GM23338 (cell line): ENCODE measurements at regions not wholly inside any gene's neighbourhood (a gene's known extent, or its start where the extent isn't known, plus 50 kb on each side); places are given as distances from the start of the nearest gene placed in this dataset.

Experiments used
- ATAC-seq: fragments of 200-7000 bp; cut with Tn5 transposase; 3 replicates; pipeline ENCODE4 v1.9.1; 2020
- DNase-seq: peaks from one replicate; pipeline ENCODE4 v3.0.0-alpha.2; 2015; ENCODE audit warnings: low spot score
- H2AFZ ChIP-seq: fragments of 200-600 bp; sonication (generic); 2 replicates; pipeline ENCODE4 v1.8.0; 2016; ENCODE audit warnings: antibody characterized with exemption, mild to moderate bottlenecking, moderate library complexity
- H3F3A ChIP-seq: fragments of 200-600 bp; sonication (generic); replicated peaks from 2 replicates; pipeline ENCODE4 v1.8.0; 2017; ENCODE audit warnings: antibody characterized with exemption, mixed run types, low read depth
- H3K27ac ChIP-seq: fragments of 200-600 bp; sonication (generic); 2 replicates; pipeline ENCODE4 v1.6.1; 2016; ENCODE audit warnings: low read depth
- H3K27me3 ChIP-seq: fragments of 200-600 bp; sonication (generic); 2 replicates; pipeline ENCODE4 v1.8.0; 2016; ENCODE audit warnings: mild to moderate bottlenecking, mixed run types, moderate library complexity; ENCODE audit not compliant: insufficient read depth
- H3K36me3 ChIP-seq: fragments of 200-600 bp; sonication (generic); 2 replicates; pipeline ENCODE4 v1.8.0; 2016; ENCODE audit warnings: mild to moderate bottlenecking; ENCODE audit not compliant: insufficient read depth
- H3K4me1 ChIP-seq: fragments of 200-600 bp; sonication (generic); 2 replicates; pipeline ENCODE4 v1.8.0; 2016; ENCODE audit warnings: mild to moderate bottlenecking, moderate library complexity; ENCODE audit not compliant: insufficient read depth
- H3K4me2 ChIP-seq: fragments of 200-600 bp; sonication (generic); 2 replicates; pipeline ENCODE4 v1.7.1; 2017; ENCODE audit warnings: mixed run types
- H3K4me3 ChIP-seq: fragments of 200-600 bp; sonication (generic); 2 replicates; pipeline ENCODE4 v1.6.1; 2016; ENCODE audit warnings: mixed run types
- H3K79me2 ChIP-seq: fragments of 200-600 bp; sonication (generic); replicated peaks from 2 replicates; pipeline ENCODE4 v1.8.0; 2017; ENCODE audit warnings: mild to moderate bottlenecking; ENCODE audit not compliant: insufficient read depth
- H3K9me2 ChIP-seq: fragments of 200-600 bp; sonication (generic); 2 replicates; pipeline ENCODE4 v1.8.0; 2017; ENCODE audit not compliant: insufficient read depth
- H4K20me1 ChIP-seq: fragments of 200-600 bp; sonication (generic); replicated peaks from 2 replicates; pipeline ENCODE4 v1.8.0; 2017; ENCODE audit warnings: mild to moderate bottlenecking; ENCODE audit not compliant: insufficient read depth
- H3K27ac Mint-ChIP-seq: 2 replicates; pipeline ENCODE4 v1.8.0; 2020; ENCODE audit warnings: inconsistent platforms, mild to moderate bottlenecking, moderate library complexity, mixed read lengths
- H3K27me3 Mint-ChIP-seq: 3 replicates; pipeline ENCODE4 v1.8.0; 2022; ENCODE audit warnings: low read depth, mild to moderate bottlenecking, moderate library complexity, mixed read lengths, inconsistent platforms; ENCODE audit not compliant: insufficient read depth, poor library complexity
- H3K36me3 Mint-ChIP-seq: 3 replicates; pipeline ENCODE4 v1.8.0; 2021; ENCODE audit warnings: low read depth, mild to moderate bottlenecking, inconsistent platforms, moderate library complexity, mixed read lengths
- H3K4me1 Mint-ChIP-seq: 3 replicates; pipeline ENCODE4 v1.8.0; 2020; ENCODE audit warnings: mild to moderate bottlenecking, inconsistent platforms, mixed read lengths
- H3K4me3 Mint-ChIP-seq: 3 replicates; pipeline ENCODE4 v1.8.0; 2021; ENCODE audit warnings: moderate library complexity, mild to moderate bottlenecking, inconsistent platforms, mixed read lengths
- H3K9me3 Mint-ChIP-seq: 3 replicates; pipeline ENCODE4 v1.8.0; 2020; ENCODE audit warnings: moderate library complexity, mild to moderate bottlenecking, inconsistent platforms, mixed read lengths
- CREB1 ChIP-seq: fragments of 250-450 bp; sonication (Bioruptor Pico); IDR thresholded peaks from 2 replicates; pipeline ENCODE4 v1.5.0; 2020; ENCODE audit warnings: low read depth, mild to moderate bottlenecking, moderate library complexity
- EZH2 ChIP-seq: fragments of 200-600 bp; sonication (generic); IDR thresholded peaks from one replicate; pipeline ENCODE4 v1.8.0; 2017; ENCODE audit warnings: antibody characterized with exemption, mild to moderate bottlenecking, low read depth; ENCODE audit not compliant: unreplicated experiment
- EZH2phosphoT487 ChIP-seq: fragments of 200-600 bp; sonication (generic); IDR thresholded peaks from one replicate; pipeline ENCODE4 v1.8.1; 2018; ENCODE audit warnings: antibody characterized with exemption; ENCODE audit not compliant: unreplicated experiment
- JUNB ChIP-seq: IDR thresholded peaks from one replicate; pipeline ENCODE4 v1.6.1; 2016; ENCODE audit warnings: antibody characterized with exemption; ENCODE audit not compliant: unreplicated experiment
- NANOG ChIP-seq: IDR thresholded peaks from 2 replicates; pipeline ENCODE4 v1.6.1; 2016; ENCODE audit warnings: antibody characterized with exemption, borderline replicate concordance
- POLR2AphosphoS5 ChIP-seq: IDR thresholded peaks from 2 replicates; pipeline ENCODE4 v1.6.1; 2016; ENCODE audit warnings: antibody characterized with exemption, low read depth
- STAT1 ChIP-seq: IDR thresholded peaks from one replicate; pipeline ENCODE4 v1.6.1; 2016; ENCODE audit warnings: antibody characterized with exemption; ENCODE audit not compliant: unreplicated experiment
- ZNF114 ChIP-seq: fragments of 250-450 bp; sonication (Bioruptor Pico); IDR thresholded peaks from 2 replicates; pipeline ENCODE4 v1.5.0; 2020; ENCODE audit warnings: mild to moderate bottlenecking, moderate library complexity
- ZNF331 ChIP-seq: fragments of 250-450 bp; sonication (Bioruptor Pico); IDR thresholded peaks from 2 replicates; pipeline ENCODE4 v1.5.0; 2020; ENCODE audit warnings: low read depth, mild to moderate bottlenecking, moderate library complexity
- TF ChIP-seq, protein P1 (sequence below): IDR thresholded peaks from one replicate; pipeline ENCODE4 v1.6.1; 2018; ENCODE audit warnings: antibody characterized with exemption; ENCODE audit not compliant: unreplicated experiment
- TF ChIP-seq, protein P2 (sequence below): fragments of 250-450 bp; sonication (Bioruptor Pico); IDR thresholded peaks from 2 replicates; pipeline ENCODE4 v1.5.0; 2020; ENCODE audit warnings: mild to moderate bottlenecking, moderate library complexity
- TF ChIP-seq, protein P3 (sequence below), 2 experiments: fragments of 200-600 bp in 1 of 2; sonication (generic) in 1 of 2; conservative IDR thresholded peaks; 2 replicates each; pipeline versions ENCODE4 v1.5.1 to v1.6.1; 2016 to 2017; ENCODE audit warnings: antibody characterized with exemption in 2 of 2, low read depth in 2 of 2, mild to moderate bottlenecking in 2 of 2, moderate library complexity in 1 of 2
- TF ChIP-seq, protein P4 (sequence below): IDR thresholded peaks from 2 replicates; pipeline ENCODE4 v1.6.1; 2016; ENCODE audit warnings: antibody characterized with exemption

DNA sequence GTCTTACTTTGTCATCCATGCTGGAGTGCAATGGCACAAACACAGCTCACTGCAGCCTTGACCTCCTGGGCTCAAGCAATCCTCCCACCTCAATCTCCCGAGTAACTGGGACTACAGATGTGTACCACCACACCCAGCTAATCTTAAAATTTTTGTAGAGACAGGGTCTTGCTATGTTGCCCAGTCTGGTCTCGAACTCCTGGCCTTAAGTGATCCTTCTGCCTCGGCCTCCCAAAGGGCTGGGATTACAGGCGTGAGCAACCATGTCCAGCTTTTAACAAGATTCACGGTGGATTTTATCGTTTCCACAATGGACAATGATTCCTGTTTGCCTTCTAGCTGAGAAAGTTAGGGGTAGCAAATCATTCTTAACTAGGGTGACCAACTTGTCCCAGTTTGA lies 165.9 kb downstream of the ZNF608 start:
- DNase-seq, result no peak
- Mint-ChIP-seq H3K4me1 (peaks cover 50% of the 10 kb centered on the region), H3K4me3 (no peak overlapping the region), H3K9me3 (peaks cover 6% of the 10 kb centered on the region), H3K27me3 (peaks cover 25% of the 10 kb centered on the region), H3K36me3 (peaks cover 14% of the 10 kb centered on the region; the same call in 2 of the 3 replicates), H3K27ac (no peak overlapping the region)
- no peak overlapping the region for H3K4me2 ChIP-seq
- no peak overlapping the region for H2AFZ ChIP-seq
- no peaks in the 10 kb centered on the region for H4K20me1 ChIP-seq
- ATAC-seq, result no peak
- H3K36me3 ChIP-seq, result no peaks in the 10 kb centered on the region
- H3K27me3 ChIP-seq, result peaks cover 31% of the 10 kb centered on the region
- H3K27ac ChIP-seq, result no peak overlapping the region
- no peak overlapping the region for H3K4me3 ChIP-seq
- H3K9me2 ChIP-seq, result no peaks in the 10 kb centered on the region; the same call in 1 of the 2 replicates
- TF ChIP-seq, protein P1, sequence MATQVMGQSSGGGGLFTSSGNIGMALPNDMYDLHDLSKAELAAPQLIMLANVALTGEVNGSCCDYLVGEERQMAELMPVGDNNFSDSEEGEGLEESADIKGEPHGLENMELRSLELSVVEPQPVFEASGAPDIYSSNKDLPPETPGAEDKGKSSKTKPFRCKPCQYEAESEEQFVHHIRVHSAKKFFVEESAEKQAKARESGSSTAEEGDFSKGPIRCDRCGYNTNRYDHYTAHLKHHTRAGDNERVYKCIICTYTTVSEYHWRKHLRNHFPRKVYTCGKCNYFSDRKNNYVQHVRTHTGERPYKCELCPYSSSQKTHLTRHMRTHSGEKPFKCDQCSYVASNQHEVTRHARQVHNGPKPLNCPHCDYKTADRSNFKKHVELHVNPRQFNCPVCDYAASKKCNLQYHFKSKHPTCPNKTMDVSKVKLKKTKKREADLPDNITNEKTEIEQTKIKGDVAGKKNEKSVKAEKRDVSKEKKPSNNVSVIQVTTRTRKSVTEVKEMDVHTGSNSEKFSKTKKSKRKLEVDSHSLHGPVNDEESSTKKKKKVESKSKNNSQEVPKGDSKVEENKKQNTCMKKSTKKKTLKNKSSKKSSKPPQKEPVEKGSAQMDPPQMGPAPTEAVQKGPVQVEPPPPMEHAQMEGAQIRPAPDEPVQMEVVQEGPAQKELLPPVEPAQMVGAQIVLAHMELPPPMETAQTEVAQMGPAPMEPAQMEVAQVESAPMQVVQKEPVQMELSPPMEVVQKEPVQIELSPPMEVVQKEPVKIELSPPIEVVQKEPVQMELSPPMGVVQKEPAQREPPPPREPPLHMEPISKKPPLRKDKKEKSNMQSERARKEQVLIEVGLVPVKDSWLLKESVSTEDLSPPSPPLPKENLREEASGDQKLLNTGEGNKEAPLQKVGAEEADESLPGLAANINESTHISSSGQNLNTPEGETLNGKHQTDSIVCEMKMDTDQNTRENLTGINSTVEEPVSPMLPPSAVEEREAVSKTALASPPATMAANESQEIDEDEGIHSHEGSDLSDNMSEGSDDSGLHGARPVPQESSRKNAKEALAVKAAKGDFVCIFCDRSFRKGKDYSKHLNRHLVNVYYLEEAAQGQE, result no peak
- TF ChIP-seq POLR2AphosphoS5, result no peak
- no peak for TF ChIP-seq EZH2
- no peak for TF ChIP-seq ZNF331 (CRISPR knock-in tag)
- TF ChIP-seq NANOG, result no peak
- TF ChIP-seq JUNB, result no peak
- TF ChIP-seq, protein P2, sequence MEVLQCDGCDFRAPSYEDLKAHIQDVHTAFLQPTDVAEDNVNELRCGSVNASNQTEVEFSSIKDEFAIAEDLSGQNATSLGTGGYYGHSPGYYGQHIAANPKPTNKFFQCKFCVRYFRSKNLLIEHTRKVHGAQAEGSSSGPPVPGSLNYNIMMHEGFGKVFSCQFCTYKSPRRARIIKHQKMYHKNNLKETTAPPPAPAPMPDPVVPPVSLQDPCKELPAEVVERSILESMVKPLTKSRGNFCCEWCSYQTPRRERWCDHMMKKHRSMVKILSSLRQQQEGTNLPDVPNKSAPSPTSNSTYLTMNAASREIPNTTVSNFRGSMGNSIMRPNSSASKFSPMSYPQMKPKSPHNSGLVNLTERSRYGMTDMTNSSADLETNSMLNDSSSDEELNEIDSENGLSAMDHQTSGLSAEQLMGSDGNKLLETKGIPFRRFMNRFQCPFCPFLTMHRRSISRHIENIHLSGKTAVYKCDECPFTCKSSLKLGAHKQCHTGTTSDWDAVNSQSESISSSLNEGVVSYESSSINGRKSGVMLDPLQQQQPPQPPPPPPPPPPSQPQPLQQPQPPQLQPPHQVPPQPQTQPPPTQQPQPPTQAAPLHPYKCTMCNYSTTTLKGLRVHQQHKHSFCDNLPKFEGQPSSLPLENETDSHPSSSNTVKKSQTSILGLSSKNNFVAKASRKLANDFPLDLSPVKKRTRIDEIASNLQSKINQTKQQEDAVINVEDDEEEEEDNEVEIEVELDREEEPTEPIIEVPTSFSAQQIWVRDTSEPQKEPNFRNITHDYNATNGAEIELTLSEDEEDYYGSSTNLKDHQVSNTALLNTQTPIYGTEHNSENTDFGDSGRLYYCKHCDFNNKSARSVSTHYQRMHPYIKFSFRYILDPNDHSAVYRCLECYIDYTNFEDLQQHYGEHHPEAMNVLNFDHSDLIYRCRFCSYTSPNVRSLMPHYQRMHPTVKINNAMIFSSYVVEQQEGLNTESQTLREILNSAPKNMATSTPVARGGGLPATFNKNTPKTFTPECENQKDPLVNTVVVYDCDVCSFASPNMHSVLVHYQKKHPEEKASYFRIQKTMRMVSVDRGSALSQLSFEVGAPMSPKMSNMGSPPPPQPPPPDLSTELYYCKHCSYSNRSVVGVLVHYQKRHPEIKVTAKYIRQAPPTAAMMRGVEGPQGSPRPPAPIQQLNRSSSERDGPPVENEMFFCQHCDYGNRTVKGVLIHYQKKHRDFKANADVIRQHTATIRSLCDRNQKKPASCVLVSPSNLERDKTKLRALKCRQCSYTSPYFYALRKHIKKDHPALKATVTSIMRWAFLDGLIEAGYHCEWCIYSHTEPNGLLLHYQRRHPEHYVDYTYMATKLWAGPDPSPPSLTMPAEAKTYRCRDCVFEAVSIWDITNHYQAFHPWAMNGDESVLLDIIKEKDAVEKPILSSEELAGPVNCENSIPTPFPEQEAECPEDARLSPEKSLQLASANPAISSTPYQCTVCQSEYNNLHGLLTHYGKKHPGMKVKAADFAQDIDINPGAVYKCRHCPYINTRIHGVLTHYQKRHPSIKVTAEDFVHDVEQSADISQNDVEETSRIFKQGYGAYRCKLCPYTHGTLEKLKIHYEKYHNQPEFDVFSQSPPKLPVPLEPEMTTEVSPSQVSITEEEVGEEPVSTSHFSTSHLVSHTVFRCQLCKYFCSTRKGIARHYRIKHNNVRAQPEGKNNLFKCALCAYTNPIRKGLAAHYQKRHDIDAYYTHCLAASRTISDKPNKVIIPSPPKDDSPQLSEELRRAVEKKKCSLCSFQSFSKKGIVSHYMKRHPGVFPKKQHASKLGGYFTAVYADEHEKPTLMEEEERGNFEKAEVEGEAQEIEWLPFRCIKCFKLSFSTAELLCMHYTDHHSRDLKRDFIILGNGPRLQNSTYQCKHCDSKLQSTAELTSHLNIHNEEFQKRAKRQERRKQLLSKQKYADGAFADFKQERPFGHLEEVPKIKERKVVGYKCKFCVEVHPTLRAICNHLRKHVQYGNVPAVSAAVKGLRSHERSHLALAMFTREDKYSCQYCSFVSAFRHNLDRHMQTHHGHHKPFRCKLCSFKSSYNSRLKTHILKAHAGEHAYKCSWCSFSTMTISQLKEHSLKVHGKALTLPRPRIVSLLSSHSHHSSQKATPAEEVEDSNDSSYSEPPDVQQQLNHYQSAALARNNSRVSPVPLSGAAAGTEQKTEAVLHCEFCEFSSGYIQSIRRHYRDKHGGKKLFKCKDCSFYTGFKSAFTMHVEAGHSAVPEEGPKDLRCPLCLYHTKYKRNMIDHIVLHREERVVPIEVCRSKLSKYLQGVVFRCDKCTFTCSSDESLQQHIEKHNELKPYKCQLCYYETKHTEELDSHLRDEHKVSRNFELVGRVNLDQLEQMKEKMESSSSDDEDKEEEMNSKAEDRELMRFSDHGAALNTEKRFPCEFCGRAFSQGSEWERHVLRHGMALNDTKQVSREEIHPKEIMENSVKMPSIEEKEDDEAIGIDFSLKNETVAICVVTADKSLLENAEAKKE (CRISPR knock-in tag), result no peak
- TF ChIP-seq EZH2phosphoT487, result no peak
- TF ChIP-seq, protein P3, sequence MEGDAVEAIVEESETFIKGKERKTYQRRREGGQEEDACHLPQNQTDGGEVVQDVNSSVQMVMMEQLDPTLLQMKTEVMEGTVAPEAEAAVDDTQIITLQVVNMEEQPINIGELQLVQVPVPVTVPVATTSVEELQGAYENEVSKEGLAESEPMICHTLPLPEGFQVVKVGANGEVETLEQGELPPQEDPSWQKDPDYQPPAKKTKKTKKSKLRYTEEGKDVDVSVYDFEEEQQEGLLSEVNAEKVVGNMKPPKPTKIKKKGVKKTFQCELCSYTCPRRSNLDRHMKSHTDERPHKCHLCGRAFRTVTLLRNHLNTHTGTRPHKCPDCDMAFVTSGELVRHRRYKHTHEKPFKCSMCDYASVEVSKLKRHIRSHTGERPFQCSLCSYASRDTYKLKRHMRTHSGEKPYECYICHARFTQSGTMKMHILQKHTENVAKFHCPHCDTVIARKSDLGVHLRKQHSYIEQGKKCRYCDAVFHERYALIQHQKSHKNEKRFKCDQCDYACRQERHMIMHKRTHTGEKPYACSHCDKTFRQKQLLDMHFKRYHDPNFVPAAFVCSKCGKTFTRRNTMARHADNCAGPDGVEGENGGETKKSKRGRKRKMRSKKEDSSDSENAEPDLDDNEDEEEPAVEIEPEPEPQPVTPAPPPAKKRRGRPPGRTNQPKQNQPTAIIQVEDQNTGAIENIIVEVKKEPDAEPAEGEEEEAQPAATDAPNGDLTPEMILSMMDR (conservative IDR thresholded peaks at IDR 0.05; ENCODE audit: low read depth in 2 of 2), result no peak
- TF ChIP-seq ZNF114 (CRISPR knock-in tag), result no peak
- TF ChIP-seq, protein P4, sequence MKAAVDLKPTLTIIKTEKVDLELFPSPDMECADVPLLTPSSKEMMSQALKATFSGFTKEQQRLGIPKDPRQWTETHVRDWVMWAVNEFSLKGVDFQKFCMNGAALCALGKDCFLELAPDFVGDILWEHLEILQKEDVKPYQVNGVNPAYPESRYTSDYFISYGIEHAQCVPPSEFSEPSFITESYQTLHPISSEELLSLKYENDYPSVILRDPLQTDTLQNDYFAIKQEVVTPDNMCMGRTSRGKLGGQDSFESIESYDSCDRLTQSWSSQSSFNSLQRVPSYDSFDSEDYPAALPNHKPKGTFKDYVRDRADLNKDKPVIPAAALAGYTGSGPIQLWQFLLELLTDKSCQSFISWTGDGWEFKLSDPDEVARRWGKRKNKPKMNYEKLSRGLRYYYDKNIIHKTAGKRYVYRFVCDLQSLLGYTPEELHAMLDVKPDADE, result no peak
- no peak for TF ChIP-seq CREB1
- no peak for TF ChIP-seq STAT1
- H3K79me2 ChIP-seq, result no peaks in the 10 kb centered on the region
- H3F3A ChIP-seq, result peaks cover 11% of the 10 kb centered on the region
- peaks cover 44% of the 10 kb centered on the region for H3K4me1 ChIP-seq
